SK-N-MC (cell line): ENCODE measurements at regions not wholly inside any gene's neighbourhood (a gene's known extent, or its start where the extent isn't known, plus 50 kb on each side); places are given as distances from the start of the nearest gene placed in this dataset.
"Not testable (repeated sequence)": the region's sequence is repeated elsewhere in the genome, so short reads cannot be mapped to it uniquely, and the experiment has no call there.

Experiments
- DNase-seq: peaks from one replicate; pipeline ENCODE4 v3.0.0-alpha.2; 2011; ENCODE audit warnings: low read depth, low spot score
- H3K27ac ChIP-seq: fragments of 200-600 bp; sonication (generic); 2 replicates; pipeline ENCODE4 v1.5.1; 2016; ENCODE audit warnings: mixed run types
- H3K36me3 ChIP-seq: fragments of 200-600 bp; sonication (generic); 2 replicates; pipeline ENCODE4 v1.6.1; 2017; ENCODE audit warnings: antibody characterized with exemption, low read length, mixed read lengths; ENCODE audit not compliant: insufficient read depth
- H3K4me3 ChIP-seq: fragments of 200-600 bp; sonication (generic); 2 replicates; pipeline ENCODE4 v1.5.1; 2016
- H3K9ac ChIP-seq: fragments of 200-600 bp; sonication (generic); 2 replicates; pipeline ENCODE4 v1.8.0; 2017; ENCODE audit warnings: mixed run types, mixed read lengths; ENCODE audit not compliant: insufficient read length
- H3K9me3 ChIP-seq: fragments of 200-600 bp; sonication (generic); 2 replicates; pipeline ENCODE4 v1.6.1; 2017; ENCODE audit warnings: low read depth, mild to moderate bottlenecking, antibody characterized with exemption, low read length, moderate library complexity, mixed read lengths
- EZH2 ChIP-seq: fragments of 200-600 bp; sonication (generic); IDR thresholded peaks from one replicate; pipeline ENCODE4 v1.6.1; 2017; ENCODE audit warnings: antibody characterized with exemption
- FOXP2 ChIP-seq: optimal IDR thresholded peaks from 2 replicates; pipeline ENCODE3; 2011; ENCODE audit warnings: mild to moderate bottlenecking, moderate library complexity; ENCODE audit not compliant: insufficient read depth; ENCODE audit errors: extremely low read length, control extremely low read depth
- POLR2AphosphoS5 ChIP-seq: IDR thresholded peaks from 2 replicates; pipeline ENCODE4 v1.6.1; 2012; ENCODE audit warnings: mild to moderate bottlenecking, low read depth, low read length, borderline replicate concordance

GRCh38 chr13:72565893-72566292 is 161.5 kb downstream of the MZT1 start:
- Histone ChIP-seq H3K27ac (no peak overlapping the region), H3K9ac (no peak overlapping the region), H3K9me3 (no peaks in the 10 kb centered on the region), H3K36me3 (no peaks in the 10 kb centered on the region), H3K4me3 (no peak overlapping the region)
- no peak for DNase-seq
- no peak for TF ChIP-seq EZH2

GRCh38 chr13:72562686-72563085 is 164.7 kb downstream of the MZT1 start:
- Histone ChIP-seq H3K9me3 (no peaks in the 10 kb centered on the region), H3K36me3 (no peaks in the 10 kb centered on the region), H3K4me3 (no peak overlapping the region), H3K27ac (no peak overlapping the region), H3K9ac (no peak overlapping the region)
- no peak for DNase-seq
- TF ChIP-seq FOXP2 (no peak), POLR2AphosphoS5 (no peak), EZH2 (no peak)

- Histone ChIP-seq H3K4me3 (no peak overlapping the region), H3K36me3 (no peaks in the 10 kb centered on the region), H3K27ac (no peak overlapping the region), H3K9me3 (no peaks in the 10 kb centered on the region), H3K9ac (no peak overlapping the region)
- DNase-seq = no peak
- TF ChIP-seq FOXP2 (no peak), EZH2 (no peak), POLR2AphosphoS5 (no peak)
These were observed 165.6 kb downstream of the MZT1 start for GRCh38 chr13:72561791-72562190.

- Histone ChIP-seq H3K9me3 (no peaks in the 10 kb centered on the region), H3K36me3 (no peaks in the 10 kb centered on the region), H3K27ac (no peak overlapping the region), H3K4me3 (no peak overlapping the region), H3K9ac (no peak overlapping the region)
- no peak for TF ChIP-seq POLR2AphosphoS5
- TF ChIP-seq EZH2 = no peak
- no peak for TF ChIP-seq FOXP2
- DNase-seq = no peak
These were observed 167.7 kb downstream of the MZT1 start for GRCh38 chr13:72559716-72560115.

- no peak for DNase-seq
- no peak overlapping the region for H3K27ac ChIP-seq
- no peaks in the 10 kb centered on the region for H3K9me3 ChIP-seq
- no peak overlapping the region for H3K4me3 ChIP-seq
- TF ChIP-seq FOXP2 = no peak
- TF ChIP-seq EZH2 = no peak
- no peak for TF ChIP-seq POLR2AphosphoS5
- H3K9ac ChIP-seq = no peak overlapping the region
- H3K36me3 ChIP-seq = no peaks in the 10 kb centered on the region
These were observed 170.5 kb downstream of the MZT1 start for GRCh38 chr13:72556945-72557344.

GRCh38 chr13:72555601-72556000 is 171.8 kb downstream of the MZT1 start:
- Histone ChIP-seq H3K36me3 (no peaks in the 10 kb centered on the region), H3K9ac (no peak overlapping the region), H3K27ac (no peak overlapping the region), H3K9me3 (no peaks in the 10 kb centered on the region), H3K4me3 (no peak overlapping the region)
- DNase-seq = no peak
- TF ChIP-seq EZH2 = no peak
- TF ChIP-seq FOXP2 = no peak
- TF ChIP-seq POLR2AphosphoS5 = no peak

GRCh38 chr13:72552731-72553130 is 174.7 kb downstream of the MZT1 start:
- H3K9me3 ChIP-seq = no peaks in the 10 kb centered on the region
- H3K4me3 ChIP-seq = no peak overlapping the region
- DNase-seq = no peak
- TF ChIP-seq EZH2 (no peak), FOXP2 (no peak), POLR2AphosphoS5 (no peak)
- no peaks in the 10 kb centered on the region for H3K36me3 ChIP-seq
- H3K9ac ChIP-seq = no peak overlapping the region
- H3K27ac ChIP-seq = no peak overlapping the region

- H3K4me3 ChIP-seq, DNase-seq, H3K36me3 ChIP-seq, H3K9ac ChIP-seq, H3K9me3 ChIP-seq, H3K27ac ChIP-seq: not testable (repeated sequence)
These were observed 181.5 kb downstream of the MZT1 start for GRCh38 chr13:72545895-72546294.

- no peak overlapping the region for H3K4me3 ChIP-seq
- no peaks in the 10 kb centered on the region for H3K9me3 ChIP-seq
- no peaks in the 10 kb centered on the region for H3K36me3 ChIP-seq
- no peak for DNase-seq
- no peak overlapping the region for H3K27ac ChIP-seq
- H3K9ac ChIP-seq = no peak overlapping the region
- TF ChIP-seq POLR2AphosphoS5 (no peak), FOXP2 (no peak), EZH2 (no peak)
These were observed 182.3 kb downstream of the MZT1 start for GRCh38 chr13:72545030-72545719.

GRCh38 chr13:72544042-72544441 is 183.4 kb downstream of the MZT1 start:
- Histone ChIP-seq H3K9ac (no peak overlapping the region), H3K27ac (no peak overlapping the region), H3K4me3 (no peak overlapping the region), H3K9me3 (no peaks in the 10 kb centered on the region), H3K36me3 (no peaks in the 10 kb centered on the region)
- DNase-seq = no peak
- TF ChIP-seq FOXP2 (no peak), EZH2 (no peak), POLR2AphosphoS5 (no peak)
